Mesothelial cell of epicardium (in vitro differentiated cells): ENCODE measurements at regions not wholly inside any gene's neighbourhood (a gene's known extent, or its start where the extent isn't known, plus 50 kb on each side); places are given as distances from the start of the nearest gene placed in this dataset.

Experiments used
- DNase-seq, 2 experiments: peaks; one replicate each; pipeline ENCODE4 v3.0.0; 2021; ENCODE audit warnings: low spot score in 2 of 2; ENCODE audit not compliant: unreplicated experiment in 2 of 2
- H3K27ac Mint-ChIP-seq: 2 replicates; pipeline ENCODE4 v1.8.0; 2021; ENCODE audit warnings: mixed read lengths
- H3K27me3 Mint-ChIP-seq: 2 replicates; pipeline ENCODE4 v1.8.0; 2021; ENCODE audit warnings: low read depth, mixed read lengths
- H3K36me3 Mint-ChIP-seq: 2 replicates; pipeline ENCODE4 v1.8.0; 2021; ENCODE audit warnings: mixed read lengths
- H3K4me1 Mint-ChIP-seq: 2 replicates; pipeline ENCODE4 v1.8.0; 2021; ENCODE audit warnings: mixed read lengths
- H3K4me3 Mint-ChIP-seq: 2 replicates; pipeline ENCODE4 v1.8.0; 2021; ENCODE audit warnings: mild to moderate bottlenecking, moderate library complexity, mixed read lengths
- H3K9me3 Mint-ChIP-seq: 2 replicates; pipeline ENCODE4 v1.8.0; 2021; ENCODE audit warnings: mixed read lengths
- CTCF ChIP-seq: fragments of 200-600 bp; sonication (generic); IDR thresholded peaks from one replicate; pipeline ENCODE4 v1.5.0; 2021; ENCODE audit warnings: antibody characterized with exemption; ENCODE audit not compliant: unreplicated experiment

DNA sequence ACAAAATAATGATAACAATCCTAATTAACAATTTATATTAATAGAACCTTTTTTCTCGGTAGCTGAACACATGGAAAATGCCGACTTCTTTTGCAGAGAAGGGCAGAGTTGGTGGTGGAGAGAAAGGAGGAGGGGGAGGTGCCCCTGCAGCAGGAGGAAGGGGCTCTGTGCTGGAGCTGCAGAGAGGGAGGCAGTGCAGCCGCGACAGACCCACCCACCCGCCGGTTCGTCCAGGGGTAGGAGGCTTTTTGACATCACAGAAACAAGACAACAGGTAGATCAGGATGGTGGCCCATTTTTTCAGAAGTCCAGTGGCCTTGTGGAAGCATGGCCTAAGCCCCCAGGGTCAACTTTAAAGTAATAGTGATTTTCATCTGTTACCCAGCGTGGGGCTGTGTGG, 321.1 kb upstream of the SALL3 start:
- Mint-ChIP-seq H3K36me3 (peaks cover 2% of the 10 kb centered on the region), H3K27me3 (peaks cover 22% of the 10 kb centered on the region), H3K9me3 (peaks cover 4% of the 10 kb centered on the region), H3K4me1 (no peaks in the 10 kb centered on the region), H3K4me3 (no peak overlapping the region), H3K27ac (no peak overlapping the region)
- no peak for DNase-seq
- TF ChIP-seq CTCF: no peak

- Mint-ChIP-seq H3K9me3 (peaks cover 4% of the 10 kb centered on the region), H3K4me3 (no peak overlapping the region), H3K27ac (no peak overlapping the region), H3K4me1 (no peaks in the 10 kb centered on the region), H3K36me3 (peaks cover 2% of the 10 kb centered on the region), H3K27me3 (peaks cover 22% of the 10 kb centered on the region)
- no peak for DNase-seq
- no peak for TF ChIP-seq CTCF
Observed at GRCh38 chr18:78659057-78659456, 320.6 kb upstream of the SALL3 start.

- TF ChIP-seq CTCF: no peak
Observed at GRCh38 chr18:78659748-78660147, 319.9 kb upstream of the SALL3 start.

GRCh38 chr18:78660311-78660710, 319.3 kb upstream of the SALL3 start:
- H3K4me3 Mint-ChIP-seq: no peak overlapping the region
- no peak for DNase-seq
- H3K36me3 Mint-ChIP-seq: peaks cover 2% of the 10 kb centered on the region
- H3K9me3 Mint-ChIP-seq: peaks cover 4% of the 10 kb centered on the region
- H3K27me3 Mint-ChIP-seq: peaks cover 22% of the 10 kb centered on the region
- no peaks in the 10 kb centered on the region for H3K4me1 Mint-ChIP-seq
- no peak overlapping the region for H3K27ac Mint-ChIP-seq
- TF ChIP-seq CTCF: no peak

More at GRCh38 chr18:78659748-78660147, 319.9 kb upstream of the SALL3 start:
- H3K36me3 Mint-ChIP-seq: peaks cover 2% of the 10 kb centered on the region
- DNase-seq: no peak
- H3K27me3 Mint-ChIP-seq: peaks cover 22% of the 10 kb centered on the region
- no peak overlapping the region for H3K4me3 Mint-ChIP-seq
- H3K27ac Mint-ChIP-seq: no peak overlapping the region
- peaks cover 4% of the 10 kb centered on the region for H3K9me3 Mint-ChIP-seq
- no peaks in the 10 kb centered on the region for H3K4me1 Mint-ChIP-seq

DNA sequence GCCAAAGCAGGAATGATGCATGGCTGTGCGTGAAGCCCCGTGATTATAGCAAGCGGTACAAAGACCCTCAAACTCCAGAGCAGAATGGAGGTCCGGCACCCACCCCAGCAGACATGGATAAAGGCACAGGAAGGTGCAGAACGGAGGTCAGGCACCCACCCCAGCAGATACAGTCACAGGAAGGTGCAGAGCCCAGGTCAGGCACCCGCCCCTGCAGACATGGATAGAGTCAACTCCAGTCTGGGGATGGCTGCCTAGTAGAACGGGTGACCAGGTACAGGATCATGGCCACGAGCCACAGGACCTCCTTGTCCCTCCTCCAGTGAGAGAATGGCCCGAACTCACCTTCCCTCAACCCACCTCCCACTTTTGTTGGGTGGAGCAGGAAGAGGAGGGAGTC, 318.3 kb upstream of the SALL3 start:
- no peak for DNase-seq
- H3K27me3 Mint-ChIP-seq: peaks cover 22% of the 10 kb centered on the region
- peaks cover 4% of the 10 kb centered on the region for H3K9me3 Mint-ChIP-seq
- H3K4me3 Mint-ChIP-seq: no peak overlapping the region
- no peak overlapping the region for H3K27ac Mint-ChIP-seq
- no peaks in the 10 kb centered on the region for H3K4me1 Mint-ChIP-seq
- TF ChIP-seq CTCF: no peak
- no peaks in the 10 kb centered on the region for H3K36me3 Mint-ChIP-seq

GRCh38 chr18:78662879-78663278, 316.7 kb upstream of the SALL3 start:
- TF ChIP-seq CTCF: no peak
- Mint-ChIP-seq H3K9me3 (no peaks in the 10 kb centered on the region), H3K27ac (no peak overlapping the region), H3K4me3 (no peak overlapping the region), H3K4me1 (no peaks in the 10 kb centered on the region), H3K27me3 (peaks cover 19% of the 10 kb centered on the region), H3K36me3 (no peaks in the 10 kb centered on the region)
- DNase-seq: no peak
